SK-N-SH treated with all-trans-retinoic acid at 6 μM for 48 hours (cell line): ENCODE measurements at regions not wholly inside any gene's neighbourhood (a gene's known extent, or its start where the extent isn't known, plus 50 kb on each side); places are given as distances from the start of the nearest gene placed in this dataset.

Source experiments
- ATAC-seq: fragments of 200-7000 bp; cut with Tn5 transposase; 3 replicates; pipeline ENCODE4 v1.9.1; 2020; ENCODE audit warnings: mild to moderate bottlenecking, moderate library complexity
- ARNTL ChIP-seq: fragments of 450-650 bp; formaldehyde crosslinking; IDR thresholded peaks from 2 replicates; pipeline ENCODE4 v1.5.0; 2020; ENCODE audit warnings: low read depth, mild to moderate bottlenecking, moderate library complexity, borderline replicate concordance
- BACH2 ChIP-seq: fragments of 250-450 bp; sonication (Bioruptor Pico); IDR thresholded peaks from 2 replicates; pipeline ENCODE4 v1.9.0; 2021; ENCODE audit warnings: mild to moderate bottlenecking, borderline replicate concordance
- CSDC2 ChIP-seq: fragments of 250-450 bp; sonication (Bioruptor Pico); IDR thresholded peaks from 2 replicates; pipeline ENCODE4 v1.5.0; 2020; ENCODE audit warnings: mild to moderate bottlenecking, moderate library complexity
- ESRRG ChIP-seq: fragments of 250-450 bp; sonication (Bioruptor Pico); IDR thresholded peaks from 2 replicates; pipeline ENCODE4 v1.6.1; 2021; ENCODE audit warnings: mild to moderate bottlenecking
- GLIS3 ChIP-seq: fragments of 250-450 bp; sonication (Bioruptor Pico); IDR thresholded peaks from 2 replicates; pipeline ENCODE4 v1.5.0; 2020; ENCODE audit warnings: mild to moderate bottlenecking, moderate library complexity
- OSR1 ChIP-seq: fragments of 250-450 bp; sonication (Bioruptor Pico); IDR thresholded peaks from 2 replicates; pipeline ENCODE4 v1.8.0; 2022; ENCODE audit warnings: moderate library complexity, mild to moderate bottlenecking, inconsistent platforms
- PPARA ChIP-seq: fragments of 250-450 bp; sonication (Bioruptor Pico); IDR thresholded peaks from 2 replicates; pipeline ENCODE4 v1.5.0; 2020; ENCODE audit warnings: mild to moderate bottlenecking, borderline replicate concordance
- RARB ChIP-seq: fragments of 250-450 bp; sonication (Bioruptor Pico); IDR thresholded peaks from 2 replicates; pipeline ENCODE4 v1.8.0; 2021; ENCODE audit warnings: mild to moderate bottlenecking, moderate library complexity
- SNAI2 ChIP-seq: fragments of 250-450 bp; sonication (Bioruptor Pico); IDR thresholded peaks from 2 replicates; pipeline ENCODE4 v1.5.0; 2020; ENCODE audit warnings: mild to moderate bottlenecking, moderate library complexity
- TCF4 ChIP-seq: fragments of 250-450 bp; sonication (Bioruptor Pico); IDR thresholded peaks from 2 replicates; pipeline ENCODE4 v1.8.0; 2021; ENCODE audit warnings: mild to moderate bottlenecking, moderate library complexity, borderline replicate concordance
- TOX ChIP-seq: fragments of 250-450 bp; sonication (Bioruptor Pico); IDR thresholded peaks from 2 replicates; pipeline ENCODE4 v1.8.0; 2021; ENCODE audit warnings: mild to moderate bottlenecking, moderate library complexity, borderline replicate concordance
- ZC3H10 ChIP-seq: fragments of 250-450 bp; sonication (Bioruptor Pico); IDR thresholded peaks from 2 replicates; pipeline ENCODE4 v1.5.1; 2021; ENCODE audit warnings: mild to moderate bottlenecking, moderate library complexity
- ZFP3 ChIP-seq: fragments of 250-450 bp; sonication (Bioruptor Pico); IDR thresholded peaks from 2 replicates; pipeline ENCODE4 v1.5.0; 2020; ENCODE audit warnings: mild to moderate bottlenecking, moderate library complexity
- ZFP30 ChIP-seq: fragments of 450-650 bp; formaldehyde crosslinking; IDR thresholded peaks from 2 replicates; pipeline ENCODE4 v1.5.0; 2022; ENCODE audit warnings: mild to moderate bottlenecking, moderate library complexity
- ZNF70 ChIP-seq: fragments of 450-650 bp; formaldehyde crosslinking; IDR thresholded peaks from 2 replicates; pipeline ENCODE4 v1.5.0; 2020; ENCODE audit warnings: mild to moderate bottlenecking, moderate library complexity
- ZNF8 ChIP-seq: fragments of 450-650 bp; formaldehyde crosslinking; IDR thresholded peaks from 2 replicates; pipeline ENCODE4 v1.5.0; 2020; ENCODE audit warnings: mild to moderate bottlenecking, moderate library complexity
- TF ChIP-seq, protein P1 (sequence below): fragments of 250-450 bp; sonication (Bioruptor Pico); IDR thresholded peaks from 2 replicates; pipeline ENCODE4 v1.5.0; 2020; ENCODE audit warnings: mild to moderate bottlenecking, moderate library complexity
- TF ChIP-seq, protein P2 (sequence below): fragments of 250-450 bp; sonication (Bioruptor Pico); IDR thresholded peaks from 2 replicates; pipeline ENCODE4 v1.8.0; 2020; ENCODE audit warnings: mild to moderate bottlenecking, moderate library complexity, borderline replicate concordance
- TF ChIP-seq, protein P3 (sequence below): fragments of 250-450 bp; sonication (Bioruptor Pico); IDR thresholded peaks from 2 replicates; pipeline ENCODE4 v1.8.0; 2021; ENCODE audit warnings: low read depth, mild to moderate bottlenecking, moderate library complexity, borderline replicate concordance
- TF ChIP-seq, protein P4 (sequence below): fragments of 250-450 bp; sonication (Bioruptor Pico); IDR thresholded peaks from 2 replicates; pipeline ENCODE4 v1.5.1; 2020; ENCODE audit warnings: low read depth, mild to moderate bottlenecking, moderate library complexity

DNA sequence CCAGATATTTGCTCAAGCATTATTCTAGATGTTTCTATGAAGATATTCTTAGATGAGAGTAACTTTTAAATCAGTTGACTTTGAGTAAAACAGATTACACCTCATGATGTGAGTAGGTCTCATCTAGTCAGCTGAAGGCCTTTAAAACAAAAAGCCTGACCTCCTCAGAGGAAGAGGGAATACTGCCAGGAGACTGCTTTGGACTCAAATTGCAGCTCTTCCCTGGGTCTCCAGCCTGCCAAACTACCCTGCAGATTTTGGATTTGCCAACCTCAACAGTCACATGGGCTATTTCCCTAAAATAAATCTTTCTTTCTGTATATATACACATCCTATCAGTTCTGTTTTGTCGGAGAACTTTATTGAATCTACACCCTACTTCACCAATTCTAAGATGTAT, 182.5 kb upstream of the TENT5A start:
- no peak for ATAC-seq
- no peak for TF ChIP-seq RARB
- no peak for TF ChIP-seq PPARA (CRISPR knock-in tag)
- TF ChIP-seq ZNF70, result no peak
- TF ChIP-seq, protein P1, sequence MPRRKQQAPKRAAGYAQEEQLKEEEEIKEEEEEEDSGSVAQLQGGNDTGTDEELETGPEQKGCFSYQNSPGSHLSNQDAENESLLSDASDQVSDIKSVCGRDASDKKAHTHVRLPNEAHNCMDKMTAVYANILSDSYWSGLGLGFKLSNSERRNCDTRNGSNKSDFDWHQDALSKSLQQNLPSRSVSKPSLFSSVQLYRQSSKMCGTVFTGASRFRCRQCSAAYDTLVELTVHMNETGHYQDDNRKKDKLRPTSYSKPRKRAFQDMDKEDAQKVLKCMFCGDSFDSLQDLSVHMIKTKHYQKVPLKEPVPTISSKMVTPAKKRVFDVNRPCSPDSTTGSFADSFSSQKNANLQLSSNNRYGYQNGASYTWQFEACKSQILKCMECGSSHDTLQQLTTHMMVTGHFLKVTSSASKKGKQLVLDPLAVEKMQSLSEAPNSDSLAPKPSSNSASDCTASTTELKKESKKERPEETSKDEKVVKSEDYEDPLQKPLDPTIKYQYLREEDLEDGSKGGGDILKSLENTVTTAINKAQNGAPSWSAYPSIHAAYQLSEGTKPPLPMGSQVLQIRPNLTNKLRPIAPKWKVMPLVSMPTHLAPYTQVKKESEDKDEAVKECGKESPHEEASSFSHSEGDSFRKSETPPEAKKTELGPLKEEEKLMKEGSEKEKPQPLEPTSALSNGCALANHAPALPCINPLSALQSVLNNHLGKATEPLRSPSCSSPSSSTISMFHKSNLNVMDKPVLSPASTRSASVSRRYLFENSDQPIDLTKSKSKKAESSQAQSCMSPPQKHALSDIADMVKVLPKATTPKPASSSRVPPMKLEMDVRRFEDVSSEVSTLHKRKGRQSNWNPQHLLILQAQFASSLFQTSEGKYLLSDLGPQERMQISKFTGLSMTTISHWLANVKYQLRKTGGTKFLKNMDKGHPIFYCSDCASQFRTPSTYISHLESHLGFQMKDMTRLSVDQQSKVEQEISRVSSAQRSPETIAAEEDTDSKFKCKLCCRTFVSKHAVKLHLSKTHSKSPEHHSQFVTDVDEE (CRISPR knock-in tag), result no peak
- TF ChIP-seq BACH2 (CRISPR knock-in tag), result no peak
- no peak for TF ChIP-seq ESRRG (CRISPR knock-in tag)
- TF ChIP-seq, protein P2, sequence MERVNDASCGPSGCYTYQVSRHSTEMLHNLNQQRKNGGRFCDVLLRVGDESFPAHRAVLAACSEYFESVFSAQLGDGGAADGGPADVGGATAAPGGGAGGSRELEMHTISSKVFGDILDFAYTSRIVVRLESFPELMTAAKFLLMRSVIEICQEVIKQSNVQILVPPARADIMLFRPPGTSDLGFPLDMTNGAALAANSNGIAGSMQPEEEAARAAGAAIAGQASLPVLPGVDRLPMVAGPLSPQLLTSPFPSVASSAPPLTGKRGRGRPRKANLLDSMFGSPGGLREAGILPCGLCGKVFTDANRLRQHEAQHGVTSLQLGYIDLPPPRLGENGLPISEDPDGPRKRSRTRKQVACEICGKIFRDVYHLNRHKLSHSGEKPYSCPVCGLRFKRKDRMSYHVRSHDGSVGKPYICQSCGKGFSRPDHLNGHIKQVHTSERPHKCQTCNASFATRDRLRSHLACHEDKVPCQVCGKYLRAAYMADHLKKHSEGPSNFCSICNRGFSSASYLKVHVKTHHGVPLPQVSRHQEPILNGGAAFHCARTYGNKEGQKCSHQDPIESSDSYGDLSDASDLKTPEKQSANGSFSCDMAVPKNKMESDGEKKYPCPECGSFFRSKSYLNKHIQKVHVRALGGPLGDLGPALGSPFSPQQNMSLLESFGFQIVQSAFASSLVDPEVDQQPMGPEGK, result no peak
- no peak for TF ChIP-seq TCF4 (CRISPR knock-in tag)
- no peak for TF ChIP-seq ZNF8 (CRISPR knock-in tag)
- TF ChIP-seq, protein P3, sequence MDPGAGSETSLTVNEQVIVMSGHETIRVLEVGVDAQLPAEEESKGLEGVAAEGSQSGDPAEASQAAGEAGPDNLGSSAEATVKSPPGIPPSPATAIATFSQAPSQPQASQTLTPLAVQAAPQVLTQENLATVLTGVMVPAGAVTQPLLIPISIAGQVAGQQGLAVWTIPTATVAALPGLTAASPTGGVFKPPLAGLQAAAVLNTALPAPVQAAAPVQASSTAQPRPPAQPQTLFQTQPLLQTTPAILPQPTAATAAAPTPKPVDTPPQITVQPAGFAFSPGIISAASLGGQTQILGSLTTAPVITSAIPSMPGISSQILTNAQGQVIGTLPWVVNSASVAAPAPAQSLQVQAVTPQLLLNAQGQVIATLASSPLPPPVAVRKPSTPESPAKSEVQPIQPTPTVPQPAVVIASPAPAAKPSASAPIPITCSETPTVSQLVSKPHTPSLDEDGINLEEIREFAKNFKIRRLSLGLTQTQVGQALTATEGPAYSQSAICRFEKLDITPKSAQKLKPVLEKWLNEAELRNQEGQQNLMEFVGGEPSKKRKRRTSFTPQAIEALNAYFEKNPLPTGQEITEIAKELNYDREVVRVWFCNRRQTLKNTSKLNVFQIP, result no peak
- no peak for TF ChIP-seq TOX (CRISPR knock-in tag)
- no peak for TF ChIP-seq ZFP3 (CRISPR knock-in tag)
- no peak for TF ChIP-seq ARNTL (CRISPR knock-in tag)
- TF ChIP-seq ZC3H10 (CRISPR knock-in tag), result no peak

DNA sequence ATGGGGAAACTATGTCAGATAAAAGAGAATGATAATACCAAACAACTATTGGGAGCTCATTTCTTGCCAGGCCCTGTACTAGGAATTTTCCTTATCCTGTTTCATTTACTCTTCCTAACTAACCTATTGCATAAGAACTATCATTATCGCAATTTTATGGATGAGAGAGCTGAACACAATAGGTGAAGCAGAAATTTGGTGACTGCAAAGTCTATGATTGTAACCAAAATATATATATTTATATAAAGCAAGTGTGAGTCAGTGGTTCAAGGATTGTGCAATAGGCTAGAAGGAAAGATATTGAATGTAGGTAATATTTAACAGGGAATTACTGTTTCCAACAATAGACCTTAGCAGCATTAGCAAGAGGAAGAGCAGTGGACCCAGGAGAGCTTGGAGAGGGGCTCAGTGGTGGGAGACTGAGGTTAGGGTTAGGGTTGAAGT, 181.1 kb upstream of the TENT5A start:
- ATAC-seq, result no peak
- no peak for TF ChIP-seq ZFP3 (CRISPR knock-in tag)
- no peak for TF ChIP-seq SNAI2 (CRISPR knock-in tag)
- TF ChIP-seq ESRRG (CRISPR knock-in tag), result no peak
- TF ChIP-seq, protein P1 (CRISPR knock-in tag), result no peak
- TF ChIP-seq, protein P4, sequence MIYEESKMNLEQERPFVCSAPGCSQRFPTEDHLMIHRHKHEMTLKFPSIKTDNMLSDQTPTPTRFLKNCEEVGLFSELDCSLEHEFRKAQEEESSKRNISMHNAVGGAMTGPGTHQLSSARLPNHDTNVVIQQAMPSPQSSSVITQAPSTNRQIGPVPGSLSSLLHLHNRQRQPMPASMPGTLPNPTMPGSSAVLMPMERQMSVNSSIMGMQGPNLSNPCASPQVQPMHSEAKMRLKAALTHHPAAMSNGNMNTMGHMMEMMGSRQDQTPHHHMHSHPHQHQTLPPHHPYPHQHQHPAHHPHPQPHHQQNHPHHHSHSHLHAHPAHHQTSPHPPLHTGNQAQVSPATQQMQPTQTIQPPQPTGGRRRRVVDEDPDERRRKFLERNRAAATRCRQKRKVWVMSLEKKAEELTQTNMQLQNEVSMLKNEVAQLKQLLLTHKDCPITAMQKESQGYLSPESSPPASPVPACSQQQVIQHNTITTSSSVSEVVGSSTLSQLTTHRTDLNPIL (CRISPR knock-in tag), result no peak
- TF ChIP-seq CSDC2 (CRISPR knock-in tag), result no peak
- no peak for TF ChIP-seq ARNTL (CRISPR knock-in tag)
- TF ChIP-seq TCF4 (CRISPR knock-in tag), result no peak
- TF ChIP-seq ZFP30 (CRISPR knock-in tag), result no peak
- TF ChIP-seq ZNF70, result no peak
- TF ChIP-seq GLIS3, result no peak
- TF ChIP-seq BACH2 (CRISPR knock-in tag), result no peak
- TF ChIP-seq, protein P3, result no peak
- TF ChIP-seq TOX (CRISPR knock-in tag), result no peak
- TF ChIP-seq OSR1, result no peak
- no peak for TF ChIP-seq RARB
